Activated naive CD4-positive, alpha-beta T cell treated with anti-CD3 and anti-CD28 coated beads, Interleukin-2, amount 10 ng/mL, durations not matched to agents 7 days and 5 days (primary cell): ENCODE measurements at regions not wholly inside any gene's neighbourhood (a gene's known extent, or its start where the extent isn't known, plus 50 kb on each side); places are given as distances from the start of the nearest gene placed in this dataset.

ENCODE experiments used
- CTCF ChIA-PET: fragments of 350-600 bp; sonication (Branson Sonifier 250); formaldehyde crosslinking; loops from one replicate; lab custom pipeline; 2021; ENCODE audit warnings: antibody characterized with exemption; lab: Charles Lee
- DNase-seq: peaks from one replicate; pipeline ENCODE4 v3.0.0-alpha.2; 2020
- H3K27ac Mint-ChIP-seq: one replicate; pipeline ENCODE4 v1.8.0; 2021; ENCODE audit warnings: mild to moderate bottlenecking, moderate library complexity, mixed read lengths
- H3K27me3 Mint-ChIP-seq: one replicate; pipeline ENCODE4 v1.8.0; 2021; ENCODE audit warnings: mild to moderate bottlenecking, mixed read lengths
- H3K36me3 Mint-ChIP-seq: one replicate; pipeline ENCODE4 v1.8.0; 2021; ENCODE audit warnings: mixed read lengths
- H3K4me1 Mint-ChIP-seq: one replicate; pipeline ENCODE4 v1.8.0; 2021; ENCODE audit warnings: mixed read lengths
- H3K4me3 Mint-ChIP-seq: one replicate; pipeline ENCODE4 v1.8.0; 2021; ENCODE audit warnings: mild to moderate bottlenecking, moderate library complexity, mixed read lengths
- H3K9me3 Mint-ChIP-seq: one replicate; pipeline ENCODE4 v1.8.0; 2021; ENCODE audit warnings: mixed read lengths

GRCh38 chr18:43661570-43661969, 384.3 kb upstream of the SYT4 start:
- H3K4me3 Mint-ChIP-seq, result no peak overlapping the region
- no peak for DNase-seq
- no peaks in the 10 kb centered on the region for H3K36me3 Mint-ChIP-seq
- no peak overlapping the region for H3K27ac Mint-ChIP-seq
- no peaks in the 10 kb centered on the region for H3K4me1 Mint-ChIP-seq
- H3K27me3 Mint-ChIP-seq, result no peaks in the 10 kb centered on the region
- CTCF ChIA-PET, result no interaction called here
- no peaks in the 10 kb centered on the region for H3K9me3 Mint-ChIP-seq

- H3K27me3 Mint-ChIP-seq, result no peaks in the 10 kb centered on the region
- no peaks in the 10 kb centered on the region for H3K36me3 Mint-ChIP-seq
- H3K4me1 Mint-ChIP-seq, result no peaks in the 10 kb centered on the region
- no peak overlapping the region for H3K27ac Mint-ChIP-seq
- CTCF ChIA-PET, result no interaction called here
- H3K4me3 Mint-ChIP-seq, result no peak overlapping the region
- H3K9me3 Mint-ChIP-seq, result no peaks in the 10 kb centered on the region
- DNase-seq, result no peak
These were observed 385.4 kb upstream of the SYT4 start for GRCh38 chr18:43662657-43663056.

GRCh38 chr18:43663159-43663558, 385.9 kb upstream of the SYT4 start:
- CTCF ChIA-PET, result no interaction called here
- no peaks in the 10 kb centered on the region for H3K36me3 Mint-ChIP-seq
- H3K27ac Mint-ChIP-seq, result no peak overlapping the region

GRCh38 chr18:43664487-43665008, 387.3 kb upstream of the SYT4 start:
- CTCF ChIA-PET, result interaction anchor here (1.0 kb wide), 1 partner anchor 12 kb away, joined by 3 read pairs; no protein-coding TSS in a partner anchor
- no peak overlapping the region for H3K27ac Mint-ChIP-seq

More at GRCh38 chr18:43663159-43663558, 385.9 kb upstream of the SYT4 start:
- Mint-ChIP-seq H3K27me3 (no peaks in the 10 kb centered on the region), H3K4me1 (no peaks in the 10 kb centered on the region), H3K9me3 (no peaks in the 10 kb centered on the region), H3K4me3 (no peak overlapping the region)
- DNase-seq, result no peak

GRCh38 chr18:43665105-43665788, 388.0 kb upstream of the SYT4 start:
- CTCF ChIA-PET, result interaction anchor here (1.0 kb wide), 1 partner anchor 11 kb away, joined by 3 read pairs; no protein-coding TSS in a partner anchor
- Mint-ChIP-seq H3K9me3 (no peaks in the 10 kb centered on the region), H3K27ac (no peak overlapping the region), H3K27me3 (no peaks in the 10 kb centered on the region), H3K36me3 (no peaks in the 10 kb centered on the region), H3K4me3 (no peak overlapping the region), H3K4me1 (no peaks in the 10 kb centered on the region)
- DNase-seq, result no peak

More at GRCh38 chr18:43664487-43665008, 387.3 kb upstream of the SYT4 start:
- H3K27me3 Mint-ChIP-seq, result no peaks in the 10 kb centered on the region
- no peak for DNase-seq
- no peaks in the 10 kb centered on the region for H3K4me1 Mint-ChIP-seq
- no peak overlapping the region for H3K4me3 Mint-ChIP-seq
- no peaks in the 10 kb centered on the region for H3K9me3 Mint-ChIP-seq
- no peaks in the 10 kb centered on the region for H3K36me3 Mint-ChIP-seq

GRCh38 chr18:43668866-43669265, 391.6 kb upstream of the SYT4 start:
- DNase-seq, result no peak
- Mint-ChIP-seq H3K36me3 (no peaks in the 10 kb centered on the region), H3K9me3 (no peaks in the 10 kb centered on the region), H3K4me1 (no peaks in the 10 kb centered on the region), H3K27me3 (no peaks in the 10 kb centered on the region), H3K27ac (no peak overlapping the region), H3K4me3 (no peak overlapping the region)
- CTCF ChIA-PET, result no interaction called here

GRCh38 chr18:43671431-43671830, 394.1 kb upstream of the SYT4 start:
- CTCF ChIA-PET, result no interaction called here

GRCh38 chr18:43680096-43680495, 402.8 kb upstream of the SYT4 start:
- CTCF ChIA-PET, result no interaction called here
- H3K4me3 Mint-ChIP-seq, result no peak overlapping the region
- H3K36me3 Mint-ChIP-seq, result no peaks in the 10 kb centered on the region
- no peaks in the 10 kb centered on the region for H3K27me3 Mint-ChIP-seq
- no peak for DNase-seq
- no peaks in the 10 kb centered on the region for H3K4me1 Mint-ChIP-seq
- H3K9me3 Mint-ChIP-seq, result peaks cover 9% of the 10 kb centered on the region
- H3K27ac Mint-ChIP-seq, result no peak overlapping the region

More at GRCh38 chr18:43671431-43671830, 394.1 kb upstream of the SYT4 start:
- DNase-seq, result no peak
- Mint-ChIP-seq H3K36me3 (no peaks in the 10 kb centered on the region), H3K9me3 (no peaks in the 10 kb centered on the region), H3K27me3 (no peaks in the 10 kb centered on the region), H3K4me1 (no peaks in the 10 kb centered on the region), H3K4me3 (no peak overlapping the region), H3K27ac (no peak overlapping the region)

- H3K27me3 Mint-ChIP-seq, result no peaks in the 10 kb centered on the region
- peaks cover 9% of the 10 kb centered on the region for H3K9me3 Mint-ChIP-seq
- CTCF ChIA-PET, result no interaction called here
- no peak for DNase-seq
- no peak overlapping the region for H3K27ac Mint-ChIP-seq
- H3K4me3 Mint-ChIP-seq, result no peak overlapping the region
- no peaks in the 10 kb centered on the region for H3K4me1 Mint-ChIP-seq
- H3K36me3 Mint-ChIP-seq, result no peaks in the 10 kb centered on the region
These were observed 404.4 kb upstream of the SYT4 start for GRCh38 chr18:43681661-43682060.

GRCh38 chr18:43682196-43682595, 404.9 kb upstream of the SYT4 start:
- CTCF ChIA-PET, result no interaction called here
- H3K27ac Mint-ChIP-seq, result no peak overlapping the region
- no peaks in the 10 kb centered on the region for H3K27me3 Mint-ChIP-seq
- H3K4me1 Mint-ChIP-seq, result no peaks in the 10 kb centered on the region
- no peak for DNase-seq
- H3K36me3 Mint-ChIP-seq, result no peaks in the 10 kb centered on the region
- H3K9me3 Mint-ChIP-seq, result peaks cover 9% of the 10 kb centered on the region
- H3K4me3 Mint-ChIP-seq, result no peak overlapping the region

GRCh38 chr18:43686709-43687108, 409.4 kb upstream of the SYT4 start:
- Mint-ChIP-seq H3K4me1 (no peaks in the 10 kb centered on the region), H3K36me3 (no peaks in the 10 kb centered on the region), H3K27me3 (no peaks in the 10 kb centered on the region), H3K4me3 (no peak overlapping the region), H3K27ac (no peak overlapping the region), H3K9me3 (peaks cover 5% of the 10 kb centered on the region)
- DNase-seq, result no peak
- CTCF ChIA-PET, result no interaction called here

GRCh38 chr18:43692099-43692690, 414.9 kb upstream of the SYT4 start:
- DNase-seq, result no peak
- CTCF ChIA-PET, result no interaction called here
- H3K27me3 Mint-ChIP-seq, result no peaks in the 10 kb centered on the region
- H3K4me3 Mint-ChIP-seq, result no peak overlapping the region
- no peak overlapping the region for H3K27ac Mint-ChIP-seq
- H3K9me3 Mint-ChIP-seq, result peaks cover 9% of the 10 kb centered on the region
- H3K36me3 Mint-ChIP-seq, result no peaks in the 10 kb centered on the region
- no peaks in the 10 kb centered on the region for H3K4me1 Mint-ChIP-seq

- Mint-ChIP-seq H3K27ac (no peak overlapping the region), H3K36me3 (no peaks in the 10 kb centered on the region), H3K4me1 (no peaks in the 10 kb centered on the region), H3K9me3 (no peaks in the 10 kb centered on the region), H3K27me3 (no peaks in the 10 kb centered on the region), H3K4me3 (no peak overlapping the region)
- no peak for DNase-seq
- CTCF ChIA-PET, result no interaction called here
These were observed 425.1 kb upstream of the SYT4 start for GRCh38 chr18:43702399-43702798.

- CTCF ChIA-PET, result no interaction called here
- DNase-seq, result no peak
- H3K27me3 Mint-ChIP-seq, result no peaks in the 10 kb centered on the region
- no peak overlapping the region for H3K4me3 Mint-ChIP-seq
- no peaks in the 10 kb centered on the region for H3K36me3 Mint-ChIP-seq
- no peak overlapping the region for H3K27ac Mint-ChIP-seq
- no peaks in the 10 kb centered on the region for H3K4me1 Mint-ChIP-seq
- H3K9me3 Mint-ChIP-seq, result no peaks in the 10 kb centered on the region
These were observed 425.8 kb upstream of the SYT4 start for GRCh38 chr18:43703050-43703449.

- Mint-ChIP-seq H3K27me3 (no peaks in the 10 kb centered on the region), H3K9me3 (peaks cover 2% of the 10 kb centered on the region), H3K36me3 (no peaks in the 10 kb centered on the region), H3K4me3 (no peak overlapping the region), H3K4me1 (no peaks in the 10 kb centered on the region), H3K27ac (no peak overlapping the region)
- no peak for DNase-seq
- CTCF ChIA-PET, result no interaction called here
These were observed 428.6 kb upstream of the SYT4 start for GRCh38 chr18:43705850-43706249.
